Natural killer cell (primary cell): ENCODE measurements at regions not wholly inside any gene's neighbourhood (a gene's known extent, or its start where the extent isn't known, plus 50 kb on each side); places are given as distances from the start of the nearest gene placed in this dataset.

ENCODE experiments used
- ATAC-seq, 3 donors: fragments of 150-1000 bp in 2 of 3; fragments of 200-7000 bp in 1 of 3; cut with Tn5 transposase; 1 replicate in 1 of 3; 2 replicates in 2 of 3; pipeline ENCODE4 v1.10.0; 2021; ENCODE audit warnings: mild to moderate bottlenecking in 2 of 3, moderate library complexity in 2 of 3
- DNase-seq, 2 donors: peaks; one replicate each; pipeline versions ENCODE4 v3.0.0 to v3.0.0-alpha.2; 2013 to 2021; ENCODE audit warnings: mixed read lengths in 1 of 2
- H3K27ac ChIP-seq: one replicate; pipeline ENCODE4 v1.5.1; 2013; ENCODE audit warnings: mild to moderate bottlenecking, low read length
- H3K27me3 ChIP-seq: one replicate; pipeline ENCODE4 v1.6.1; 2013; ENCODE audit warnings: low read length; ENCODE audit not compliant: control insufficient read depth, insufficient read depth
- H3K36me3 ChIP-seq: one replicate; pipeline ENCODE4 v1.6.1; 2013; ENCODE audit warnings: low read length; ENCODE audit not compliant: control insufficient read depth, insufficient read depth
- H3K4me1 ChIP-seq: one replicate; pipeline ENCODE4 v1.6.1; 2013; ENCODE audit warnings: low read length; ENCODE audit not compliant: control insufficient read depth, insufficient read depth
- H3K4me3 ChIP-seq: one replicate; pipeline ENCODE4 v1.5.1; 2013; ENCODE audit warnings: low read length
- H3K9me3 ChIP-seq: one replicate; pipeline ENCODE4 v1.6.1; 2013; ENCODE audit warnings: low read length; ENCODE audit not compliant: control insufficient read depth, insufficient read depth
- H3K27ac Mint-ChIP-seq, 2 donors: one replicate each; pipeline ENCODE4 v1.8.0; 2022; ENCODE audit warnings: mild to moderate bottlenecking in 2 of 2, mixed read lengths in 2 of 2, moderate library complexity in 1 of 2
- H3K27me3 Mint-ChIP-seq, 2 donors: one replicate each; pipeline ENCODE4 v1.8.0; 2022; ENCODE audit warnings: low read depth in 2 of 2, mixed read lengths in 2 of 2
- H3K36me3 Mint-ChIP-seq: one replicate; pipeline ENCODE4 v1.8.0; 2022; ENCODE audit warnings: mixed read lengths
- H3K4me1 Mint-ChIP-seq, 2 donors: one replicate each; pipeline ENCODE4 v1.8.0; 2022; ENCODE audit warnings: mixed read lengths in 2 of 2
- H3K4me3 Mint-ChIP-seq: one replicate; pipeline ENCODE4 v1.8.0; 2022; ENCODE audit warnings: mild to moderate bottlenecking, moderate library complexity, mixed read lengths
- H3K9me3 Mint-ChIP-seq, 2 donors: one replicate each; pipeline ENCODE4 v1.8.0; 2022; ENCODE audit warnings: mixed read lengths in 2 of 2
- CTCF ChIP-seq: fragments of 200-600 bp; IDR thresholded peaks from one replicate; pipeline ENCODE4 v1.8.0; 2022; ENCODE audit warnings: antibody characterized with exemption
- WGBS: methylation state at CpG from one replicate; pipeline ENCODE4 v1.1.7; 2013; ENCODE audit warnings: missing lambda C conversion rate; ENCODE audit not compliant: insufficient coverage; 5-methylcytosine and 5-hydroxymethylcytosine counted together
- intact Hi-C: fragments of 100-400 bp; cut with micrococcal nuclease; formaldehyde crosslinking; loops from one replicate; pipeline ENCODE4 v1.14.2; 2022

GRCh38 chr6:156126535-156126934, 650.6 kb upstream of the ARID1B start:
- H3K36me3 Mint-ChIP-seq = no peaks in the 10 kb centered on the region
- Histone ChIP-seq H3K27me3 (no peaks in the 10 kb centered on the region), H3K36me3 (no peaks in the 10 kb centered on the region), H3K9me3 (no peaks in the 10 kb centered on the region), H3K4me3 (no peak overlapping the region), H3K27ac (no peak overlapping the region), H3K4me1 (no peaks in the 10 kb centered on the region)
- intact Hi-C loops = no loop called here
- no peak for TF ChIP-seq CTCF
- WGBS = 83% methylated on average over 5 of the region's 5 CpGs
- no peak for ATAC-seq
- no peaks in the 10 kb centered on the region for H3K4me1 Mint-ChIP-seq
- DNase-seq = no peak
- no peak overlapping the region for H3K27ac Mint-ChIP-seq
- no peaks in the 10 kb centered on the region for H3K27me3 Mint-ChIP-seq
- peaks cover 0 to 2% of the 10 kb centered on the region in 2 donors for H3K9me3 Mint-ChIP-seq
- no peak overlapping the region for H3K4me3 Mint-ChIP-seq

GRCh38 chr6:156125844-156126243, 651.3 kb upstream of the ARID1B start:
- WGBS = 80% methylated on average over 2 of the region's 2 CpGs
- no peaks in the 10 kb centered on the region for H3K27me3 ChIP-seq
- H3K4me1 ChIP-seq = no peaks in the 10 kb centered on the region
- no peak overlapping the region for H3K4me3 ChIP-seq
- no peak overlapping the region for H3K27ac ChIP-seq
- H3K36me3 ChIP-seq = no peaks in the 10 kb centered on the region
- H3K9me3 ChIP-seq = no peaks in the 10 kb centered on the region
- no peaks in the 10 kb centered on the region for H3K4me1 Mint-ChIP-seq
- H3K36me3 Mint-ChIP-seq = no peaks in the 10 kb centered on the region
- no peak for ATAC-seq
- peaks cover 0 to 2% of the 10 kb centered on the region in 2 donors for H3K9me3 Mint-ChIP-seq
- DNase-seq = no peak
- H3K4me3 Mint-ChIP-seq = no peak overlapping the region
- no peak overlapping the region for H3K27ac Mint-ChIP-seq
- intact Hi-C loops = no loop called here
- TF ChIP-seq CTCF = no peak
- no peaks in the 10 kb centered on the region for H3K27me3 Mint-ChIP-seq

GRCh38 chr6:156123731-156124130, 653.4 kb upstream of the ARID1B start:
- no peak for DNase-seq
- intact Hi-C loops = no loop called here
- Mint-ChIP-seq H3K4me3 (no peak overlapping the region), H3K27ac (no peak overlapping the region), H3K9me3 (peaks cover under 1 to 4% of the 10 kb centered on the region in 2 donors), H3K36me3 (no peaks in the 10 kb centered on the region), H3K4me1 (no peaks in the 10 kb centered on the region), H3K27me3 (no peaks in the 10 kb centered on the region)
- Histone ChIP-seq H3K27me3 (no peaks in the 10 kb centered on the region), H3K9me3 (no peaks in the 10 kb centered on the region), H3K36me3 (no peaks in the 10 kb centered on the region), H3K4me3 (no peak overlapping the region), H3K4me1 (no peaks in the 10 kb centered on the region), H3K27ac (no peak overlapping the region)
- 87% methylated on average over 5 of the region's 5 CpGs for WGBS
- no peak for ATAC-seq
- no peak for TF ChIP-seq CTCF

- H3K4me3 ChIP-seq = no peak overlapping the region
- H3K9me3 Mint-ChIP-seq = peaks cover 3 to 6% of the 10 kb centered on the region in 2 donors
- ATAC-seq = no peak
- intact Hi-C loops = no loop called here
- H3K27ac Mint-ChIP-seq = no peak overlapping the region
- no peaks in the 10 kb centered on the region for H3K36me3 ChIP-seq
- no peaks in the 10 kb centered on the region for H3K27me3 Mint-ChIP-seq
- H3K27me3 ChIP-seq = no peaks in the 10 kb centered on the region
- DNase-seq = no peak
- H3K36me3 Mint-ChIP-seq = no peaks in the 10 kb centered on the region
- H3K9me3 ChIP-seq = no peaks in the 10 kb centered on the region
- no peak for TF ChIP-seq CTCF
- WGBS = 91% methylated on average over 6 of the region's 6 CpGs
- H3K27ac ChIP-seq = no peak overlapping the region
- H3K4me1 Mint-ChIP-seq = no peaks in the 10 kb centered on the region
- no peaks in the 10 kb centered on the region for H3K4me1 ChIP-seq
- H3K4me3 Mint-ChIP-seq = no peak overlapping the region
Observed at GRCh38 chr6:156121973-156122372, 655.2 kb upstream of the ARID1B start.
